Gastroesophageal sphincter (tissue), 4 donors: ENCODE measurements at regions not wholly inside any gene's neighbourhood (a gene's known extent, or its start where the extent isn't known, plus 50 kb on each side); places are given as distances from the start of the nearest gene placed in this dataset.

Experiments used
- ATAC-seq: fragments of 150-250 bp; one replicate; pipeline ENCODE4 v1.9.1; 2016; ENCODE audit warnings: mild to moderate bottlenecking, moderate library complexity
- H3K27ac ChIP-seq, 4 donors: fragments of 200-600 bp; sonication (generic) in 3 of 4; 1 replicate in 3 of 4; 2 replicates in 1 of 4; pipeline ENCODE4 v1.5.1; 2016 to 2019
- H3K27me3 ChIP-seq: fragments of 200-600 bp; sonication (generic); one replicate; pipeline ENCODE4 v1.5.1; 2019
- H3K36me3 ChIP-seq, 2 donors: fragments of 200-600 bp; sonication (generic); one replicate each; pipeline ENCODE4 v1.5.1; 2019; ENCODE audit warnings: control low read depth in 1 of 2
- H3K4me1 ChIP-seq, 3 donors: fragments of 200-600 bp; sonication (generic); 1 replicate in 2 of 3; 2 replicates in 1 of 3; pipeline ENCODE4 v1.5.1; 2016 to 2019; ENCODE audit warnings: control low read depth in 2 of 3
- H3K4me3 ChIP-seq, 2 donors: fragments of 200-600 bp; sonication (generic); one replicate each; pipeline ENCODE4 v1.5.1; 2019; ENCODE audit warnings: mild to moderate bottlenecking in 1 of 2, moderate library complexity in 1 of 2
- H3K9me3 ChIP-seq, 3 donors: fragments of 200-600 bp; sonication (generic); one replicate each; pipeline ENCODE4 v1.5.1; 2017 to 2019; ENCODE audit warnings: control low read depth in 2 of 3
- EP300 ChIP-seq: sonication (generic); formaldehyde crosslinking; IDR thresholded peaks from one replicate; pipeline ENCODE4 v1.6.1; 2017; ENCODE audit warnings: antibody characterized with exemption, mild to moderate bottlenecking
- POLR2A ChIP-seq, 2 donors: fragments of 450-650 bp; IDR thresholded peaks; one replicate each; pipeline ENCODE4 v1.6.1; 2017; ENCODE audit warnings: antibody characterized with exemption in 2 of 2, mild to moderate bottlenecking in 2 of 2, moderate library complexity in 1 of 2
- POLR2AphosphoS5 ChIP-seq: sonication (generic); formaldehyde crosslinking; IDR thresholded peaks from one replicate; pipeline ENCODE4 v1.6.1; 2017; ENCODE audit warnings: antibody characterized with exemption
- WGBS, 2 donors: methylation state at CpG; one replicate each; pipeline ENCODE4 v1.1.5; 2018; ENCODE audit warnings: low coverage in 1 of 2; 5-methylcytosine and 5-hydroxymethylcytosine counted together
- TF ChIP-seq, protein P1 (sequence below), 4 experiments: fragments of 200-600 bp in 2 of 4; fragments of 450-650 bp in 2 of 4; sonication (generic) in 1 of 4; IDR thresholded peaks; one replicate each; pipeline ENCODE4 v1.5.1; 2017 to 2019; ENCODE audit warnings: antibody characterized with exemption in 4 of 4, mild to moderate bottlenecking in 2 of 4, moderate library complexity in 2 of 4

- Histone ChIP-seq H3K4me1 (peaks cover 0 to 42% (median 0%) of the 10 kb centered on the region in 3 donors), H3K36me3 (no peaks in the 10 kb centered on the region), H3K4me3 (peak overlapping the region in 1 of 2 donors; percentile 61), H3K27me3 (no peaks in the 10 kb centered on the region), H3K9me3 (peaks cover 0 to 9% (median 0%) of the 10 kb centered on the region in 3 donors), H3K27ac (peak overlapping the region in 3 of 4 donors; percentile 57 to 85 (median 82))
- TF ChIP-seq POLR2A (IDR thresholded peaks at IDR 0.05) = no peak
- TF ChIP-seq EP300 = no peak
- no peak for TF ChIP-seq POLR2AphosphoS5
- TF ChIP-seq, protein P1, sequence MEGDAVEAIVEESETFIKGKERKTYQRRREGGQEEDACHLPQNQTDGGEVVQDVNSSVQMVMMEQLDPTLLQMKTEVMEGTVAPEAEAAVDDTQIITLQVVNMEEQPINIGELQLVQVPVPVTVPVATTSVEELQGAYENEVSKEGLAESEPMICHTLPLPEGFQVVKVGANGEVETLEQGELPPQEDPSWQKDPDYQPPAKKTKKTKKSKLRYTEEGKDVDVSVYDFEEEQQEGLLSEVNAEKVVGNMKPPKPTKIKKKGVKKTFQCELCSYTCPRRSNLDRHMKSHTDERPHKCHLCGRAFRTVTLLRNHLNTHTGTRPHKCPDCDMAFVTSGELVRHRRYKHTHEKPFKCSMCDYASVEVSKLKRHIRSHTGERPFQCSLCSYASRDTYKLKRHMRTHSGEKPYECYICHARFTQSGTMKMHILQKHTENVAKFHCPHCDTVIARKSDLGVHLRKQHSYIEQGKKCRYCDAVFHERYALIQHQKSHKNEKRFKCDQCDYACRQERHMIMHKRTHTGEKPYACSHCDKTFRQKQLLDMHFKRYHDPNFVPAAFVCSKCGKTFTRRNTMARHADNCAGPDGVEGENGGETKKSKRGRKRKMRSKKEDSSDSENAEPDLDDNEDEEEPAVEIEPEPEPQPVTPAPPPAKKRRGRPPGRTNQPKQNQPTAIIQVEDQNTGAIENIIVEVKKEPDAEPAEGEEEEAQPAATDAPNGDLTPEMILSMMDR (IDR thresholded peaks at IDR 0.05) = no peak
- ATAC-seq = no peak
- WGBS, 2 donors = 73 to 76% methylated on average over 5 of the region's 5 CpGs
These were observed 612.8 kb downstream of the MCTP2 start for GRCh38 chr15:94844198-94844537.

- peak overlapping the region; percentile 40 to 61 for H3K4me3 ChIP-seq
- peak overlapping the region; percentile 57 to 85 (median 77) for H3K27ac ChIP-seq
- H3K36me3 ChIP-seq = no peaks in the 10 kb centered on the region
- ATAC-seq = peak; percentile 80
- WGBS, 2 donors = 7 to 8% methylated on average over 14 to 15 of the region's 83 CpGs
- H3K9me3 ChIP-seq = peaks cover 0 to 12% (median 0%) of the 10 kb centered on the region in 3 donors
- no peak for TF ChIP-seq POLR2A (IDR thresholded peaks at IDR 0.05)
- TF ChIP-seq, protein P1 (IDR thresholded peaks at IDR 0.05) = peak in 3 of 4 experiments; percentile 26 to 38 (median 28)
- H3K4me1 ChIP-seq = peaks cover 0 to 36% (median 0%) of the 10 kb centered on the region in 3 donors
- no peaks in the 10 kb centered on the region for H3K27me3 ChIP-seq
These were observed 613.4 kb downstream of the MCTP2 start for GRCh38 chr15:94844538-94845389.

GRCh38 chr15:94845390-94845716 lies 614.0 kb downstream of the MCTP2 start:
- WGBS, 2 donors = 26 to 40% methylated on average over 5 to 9 of the region's 9 CpGs
- peaks cover 0 to 13% (median 0%) of the 10 kb centered on the region in 3 donors for H3K9me3 ChIP-seq
- H3K4me1 ChIP-seq = peaks cover 0 to 30% (median 0%) of the 10 kb centered on the region in 3 donors
- peak overlapping the region; percentile 40 to 61 for H3K4me3 ChIP-seq
- ATAC-seq = no peak
- no peaks in the 10 kb centered on the region for H3K27me3 ChIP-seq
- H3K36me3 ChIP-seq = no peaks in the 10 kb centered on the region
- H3K27ac ChIP-seq = peak overlapping the region in 3 of 4 donors; percentile 72 to 85 (median 82)
- TF ChIP-seq, protein P1 (IDR thresholded peaks at IDR 0.05) = no peak
- no peak for TF ChIP-seq POLR2AphosphoS5
- no peak for TF ChIP-seq EP300
- TF ChIP-seq POLR2A (IDR thresholded peaks at IDR 0.05) = no peak

DNA sequence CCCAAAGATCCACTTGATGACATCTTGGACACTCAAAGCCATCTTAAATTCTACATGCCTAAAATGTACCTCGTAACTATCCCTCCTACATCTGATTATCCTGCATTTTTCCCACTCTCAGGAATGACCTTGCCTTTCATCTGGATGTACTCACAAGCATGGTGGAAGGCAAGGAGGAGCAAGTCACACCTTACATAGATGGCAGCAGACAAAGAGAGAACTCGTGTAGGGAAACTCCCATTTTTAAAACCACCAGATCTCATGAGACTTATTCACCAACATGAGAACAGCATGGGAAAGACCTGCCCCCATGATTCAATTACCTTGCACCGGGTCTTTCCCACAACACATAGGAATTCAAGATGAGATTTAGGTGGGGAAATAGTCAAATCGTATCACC lies 616.0 kb downstream of the MCTP2 start:
- Histone ChIP-seq H3K4me1 (peaks cover 0 to 18% (median 0%) of the 10 kb centered on the region in 3 donors), H3K27me3 (no peaks in the 10 kb centered on the region), H3K4me3 (no peak overlapping the region), H3K9me3 (peaks cover 0 to 5% (median 0%) of the 10 kb centered on the region in 3 donors), H3K36me3 (no peaks in the 10 kb centered on the region), H3K27ac (no peak overlapping the region)
- no peak for ATAC-seq
- WGBS, 2 donors = 88 to 100% methylated on average over 2 to 4 of the region's 4 CpGs
- TF ChIP-seq POLR2A (IDR thresholded peaks at IDR 0.05) = no peak
- TF ChIP-seq POLR2AphosphoS5 = no peak
- TF ChIP-seq EP300 = no peak
- TF ChIP-seq, protein P1 (IDR thresholded peaks at IDR 0.05) = no peak

GRCh38 chr15:94848054-94848453 lies 616.7 kb downstream of the MCTP2 start:
- Histone ChIP-seq H3K36me3 (no peaks in the 10 kb centered on the region), H3K27ac (no peak overlapping the region), H3K4me1 (peaks cover 0 to 18% (median 0%) of the 10 kb centered on the region in 3 donors), H3K9me3 (peaks cover 0 to 5% (median 0%) of the 10 kb centered on the region in 3 donors), H3K27me3 (no peaks in the 10 kb centered on the region), H3K4me3 (no peak overlapping the region)
- TF ChIP-seq, protein P1 (IDR thresholded peaks at IDR 0.05) = no peak
- TF ChIP-seq POLR2A (IDR thresholded peaks at IDR 0.05) (no peak), POLR2AphosphoS5 (no peak), EP300 (no peak)
- 94 to 100% methylated on average over 5 of the region's 5 CpGs for WGBS, 2 donors
- ATAC-seq = no peak
